SIG-M5 treated with dmso at 0.1 percent for 504 hours (cell line): ENCODE measurements at regions not wholly inside any gene's neighbourhood (a gene's known extent, or its start where the extent isn't known, plus 50 kb on each side); places are given as distances from the start of the nearest gene placed in this dataset.

Experiments used
- DNase-seq: peaks from one replicate; lab custom pipeline; 2025; ENCODE audit not compliant: unreplicated experiment; lab: John Stamatoyannopoulos, UW

DNA sequence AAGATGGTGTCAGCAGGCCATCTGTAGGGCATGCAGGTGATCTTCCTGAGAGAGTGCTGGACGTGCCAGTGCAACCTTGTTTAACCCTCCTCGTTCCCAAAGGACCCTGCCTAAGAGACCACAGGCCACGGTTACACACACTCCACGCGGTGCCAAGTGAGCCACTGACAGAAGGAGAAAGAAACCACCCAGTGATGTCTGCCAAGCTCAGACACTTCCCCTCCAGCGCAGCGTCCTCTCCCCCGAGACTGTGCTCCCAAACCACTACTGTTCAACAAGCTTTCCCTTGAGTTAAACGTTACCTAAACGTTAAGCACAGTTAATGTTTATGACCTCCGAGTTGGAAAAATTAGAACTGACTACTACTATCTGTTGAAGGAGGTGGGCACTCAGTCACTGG is 119.1 kb upstream of the NCK2 start:
- DNase-seq: no peak

DNA sequence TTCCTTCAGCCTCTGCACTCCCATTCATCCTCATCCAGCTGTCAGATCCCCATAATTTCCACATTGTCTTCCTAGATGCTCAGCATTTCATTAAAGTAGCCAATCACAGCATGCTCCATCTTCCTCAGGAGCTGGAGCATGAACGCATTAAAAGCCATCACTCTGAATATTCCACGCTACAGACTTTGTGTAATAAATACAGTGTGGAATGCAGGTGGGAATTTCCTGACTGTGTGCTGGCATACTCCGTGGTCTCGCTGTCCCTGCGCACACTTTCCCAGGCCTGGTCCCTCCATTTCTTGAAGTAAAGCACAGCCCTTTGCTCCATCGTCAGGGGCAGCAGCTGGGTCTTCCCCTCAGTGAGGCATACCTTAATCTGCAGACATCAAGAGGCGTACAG is 123.7 kb upstream of the NCK2 start:
- no peak for DNase-seq

DNA sequence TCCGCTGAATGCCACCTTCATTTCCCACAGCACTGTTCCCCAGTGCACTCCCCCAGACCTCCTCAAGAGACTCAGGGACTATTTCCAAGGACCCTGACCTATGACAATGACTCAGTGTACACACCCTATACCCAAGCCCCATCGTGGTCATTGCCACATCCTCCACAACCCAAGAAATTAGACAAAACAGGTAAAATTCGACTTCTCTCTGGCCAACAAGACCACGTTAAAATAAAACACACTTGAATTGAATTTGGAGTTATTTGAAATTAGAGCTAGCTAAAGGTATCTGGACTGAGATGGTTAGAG is 126.4 kb upstream of the NCK2 start:
- DNase-seq: no peak

DNA sequence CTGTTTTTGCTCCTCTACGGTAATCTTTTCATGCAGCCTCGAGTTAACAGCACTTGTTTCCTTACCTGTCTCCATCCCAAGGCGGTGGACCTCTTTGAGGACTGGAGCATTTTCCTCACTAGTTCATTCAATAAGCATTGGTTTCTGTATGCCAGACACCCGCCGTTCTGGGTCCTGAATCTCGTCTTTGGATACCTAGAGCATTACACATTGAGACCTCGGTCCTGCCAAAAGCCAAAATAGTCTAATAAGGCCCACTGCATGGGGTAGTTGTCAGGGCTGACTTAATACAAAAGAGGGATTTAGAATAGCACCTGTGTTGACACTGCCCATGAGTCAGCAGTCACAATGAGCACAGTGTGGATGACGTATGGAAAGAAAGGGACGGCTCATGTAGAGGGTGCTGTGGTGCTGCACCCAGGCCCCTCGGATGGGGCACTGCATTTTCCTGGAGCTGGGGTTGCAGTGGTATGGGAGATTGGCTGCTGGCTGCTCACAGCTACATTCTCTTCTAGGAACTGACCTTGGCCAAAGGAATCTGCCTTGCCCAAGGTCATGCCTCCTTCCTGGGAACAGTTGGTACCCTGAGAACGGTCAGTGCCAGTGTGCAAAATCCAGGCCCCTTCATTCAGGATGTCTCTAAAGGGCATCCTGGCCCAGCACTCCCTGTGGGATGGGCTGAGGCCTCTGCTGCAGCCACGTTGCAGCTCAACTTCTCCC is 126.9 kb upstream of the NCK2 start:
- DNase-seq: no peak

DNA sequence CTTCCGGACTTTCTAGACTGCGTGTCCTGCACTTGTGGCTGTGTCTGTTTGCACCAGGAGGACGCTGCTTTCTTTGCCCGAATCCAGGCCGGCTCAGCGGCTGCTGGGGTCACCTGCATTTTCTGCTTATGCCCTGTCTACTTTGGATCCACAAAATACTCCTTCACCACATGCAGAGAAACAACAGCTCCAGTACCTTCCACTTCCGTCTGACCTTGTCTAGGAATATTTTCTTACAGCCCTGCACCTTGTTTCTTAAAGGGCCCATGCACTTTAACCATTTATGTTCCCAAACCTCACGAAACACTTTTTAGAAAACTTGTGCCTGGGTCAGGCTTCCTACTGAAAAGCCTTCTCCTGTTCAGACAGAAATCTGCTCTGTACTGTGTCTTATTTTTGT is 129.4 kb upstream of the NCK2 start:
- no peak for DNase-seq

DNA sequence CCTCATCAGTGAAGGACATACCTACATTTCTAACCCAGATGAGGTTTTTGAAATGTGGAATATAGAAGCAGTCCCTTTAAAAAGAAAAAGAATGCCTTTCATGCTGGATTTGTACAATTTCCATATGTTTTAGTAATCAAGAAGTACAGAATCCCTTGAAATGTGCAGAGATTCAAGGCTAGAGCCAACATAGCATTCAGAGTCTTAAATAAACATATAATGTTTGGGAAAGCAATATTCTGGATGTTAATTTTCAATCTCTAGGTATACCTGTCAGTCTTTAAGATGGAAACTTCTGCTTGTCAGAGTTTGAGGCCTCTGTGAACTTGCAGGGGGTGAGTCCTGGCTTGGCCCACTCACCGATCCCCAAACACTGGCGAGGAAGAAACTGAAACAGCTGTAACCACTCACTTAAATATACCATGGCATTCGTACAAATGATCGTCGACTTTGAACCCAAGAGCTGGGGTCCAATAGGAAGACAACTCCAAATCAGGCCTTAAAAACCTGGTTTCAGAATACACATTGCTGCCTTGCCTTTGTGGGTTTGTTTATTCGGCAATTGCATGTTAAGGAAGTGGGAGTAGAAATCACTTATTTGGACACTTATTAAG is 132.8 kb upstream of the NCK2 start:
- no peak for DNase-seq

DNA sequence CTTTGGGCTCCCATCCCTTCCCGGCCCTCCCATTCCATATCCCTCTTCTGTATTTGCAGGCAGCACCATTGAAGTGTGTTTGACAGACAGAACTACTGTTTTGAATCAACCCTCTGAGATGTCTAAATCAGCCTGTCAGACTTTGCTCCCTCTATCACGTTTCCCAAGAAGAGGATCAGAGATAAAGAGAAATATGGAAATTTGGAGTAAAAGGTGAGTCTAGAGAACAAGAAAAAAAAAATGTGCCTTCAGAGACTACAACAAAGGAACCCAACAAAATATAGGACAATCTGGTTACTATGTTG is 133.4 kb upstream of the NCK2 start:
- DNase-seq: no peak

DNA sequence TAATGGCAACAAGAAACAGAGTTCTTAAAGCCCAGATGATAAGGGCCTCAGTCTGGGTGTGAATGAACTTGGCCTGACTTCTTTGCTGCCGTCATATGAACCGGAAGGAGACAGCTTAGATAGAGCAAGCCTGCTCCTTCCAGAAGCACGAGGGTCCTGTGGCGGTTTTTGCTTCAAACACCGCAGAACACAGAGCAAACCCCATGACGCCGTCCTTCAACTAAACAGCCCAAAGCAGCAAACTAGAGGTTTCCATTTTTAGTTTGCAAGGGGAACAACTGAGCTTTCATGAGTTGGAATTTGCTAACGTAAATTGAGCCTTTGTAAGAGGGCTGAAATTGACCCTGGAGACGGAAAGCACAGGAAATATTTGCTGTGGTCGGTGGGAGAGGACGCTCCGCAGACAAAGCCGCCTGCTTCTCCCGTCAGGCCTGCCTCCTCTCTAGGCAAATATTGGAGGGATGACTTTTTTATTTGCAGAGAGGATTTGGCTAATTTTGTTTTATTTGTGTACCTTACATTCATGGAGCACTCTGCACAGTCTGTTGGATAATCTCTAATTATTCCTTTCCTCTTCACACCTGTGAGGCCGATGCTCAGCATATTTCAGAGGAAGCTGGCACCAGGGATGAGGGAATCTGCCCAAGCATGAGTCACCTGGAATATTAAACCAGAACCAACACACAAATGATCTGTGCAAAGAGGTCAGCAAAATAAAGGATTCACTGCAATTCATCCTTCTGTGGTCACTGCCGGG is 134.0 kb upstream of the NCK2 start:
- no peak for DNase-seq

DNA sequence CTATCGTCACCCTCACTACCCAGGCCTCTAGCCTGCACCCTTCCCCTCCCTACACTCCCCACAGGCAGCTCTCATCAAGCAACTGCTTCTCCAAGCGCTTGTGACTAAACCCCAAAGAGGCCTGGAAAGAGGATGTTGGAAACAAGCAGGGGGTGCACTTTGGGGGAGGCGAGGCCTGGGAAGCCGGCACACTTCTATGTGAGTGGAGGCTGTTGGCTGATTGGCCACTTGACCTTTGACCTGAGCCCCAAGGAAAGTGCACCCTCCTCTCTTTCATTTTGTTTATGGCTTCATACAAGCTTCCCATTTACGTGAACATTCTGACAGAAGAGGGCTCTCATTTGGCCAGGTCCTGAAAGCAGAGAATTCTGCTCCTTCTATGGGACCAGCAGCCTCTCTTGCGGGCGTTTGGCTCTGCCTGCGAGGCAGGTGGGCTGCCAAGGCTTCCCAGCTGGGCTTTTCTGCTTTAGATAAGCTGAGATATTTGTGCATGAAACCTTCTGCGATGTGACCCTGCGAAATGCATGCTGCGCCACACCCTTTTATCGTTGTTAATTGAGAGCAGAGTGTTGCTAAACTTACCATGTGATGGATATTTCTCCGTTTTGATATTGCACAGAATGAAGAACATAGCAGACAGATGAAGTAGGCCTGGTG is 134.8 kb upstream of the NCK2 start:
- no peak for DNase-seq

DNA sequence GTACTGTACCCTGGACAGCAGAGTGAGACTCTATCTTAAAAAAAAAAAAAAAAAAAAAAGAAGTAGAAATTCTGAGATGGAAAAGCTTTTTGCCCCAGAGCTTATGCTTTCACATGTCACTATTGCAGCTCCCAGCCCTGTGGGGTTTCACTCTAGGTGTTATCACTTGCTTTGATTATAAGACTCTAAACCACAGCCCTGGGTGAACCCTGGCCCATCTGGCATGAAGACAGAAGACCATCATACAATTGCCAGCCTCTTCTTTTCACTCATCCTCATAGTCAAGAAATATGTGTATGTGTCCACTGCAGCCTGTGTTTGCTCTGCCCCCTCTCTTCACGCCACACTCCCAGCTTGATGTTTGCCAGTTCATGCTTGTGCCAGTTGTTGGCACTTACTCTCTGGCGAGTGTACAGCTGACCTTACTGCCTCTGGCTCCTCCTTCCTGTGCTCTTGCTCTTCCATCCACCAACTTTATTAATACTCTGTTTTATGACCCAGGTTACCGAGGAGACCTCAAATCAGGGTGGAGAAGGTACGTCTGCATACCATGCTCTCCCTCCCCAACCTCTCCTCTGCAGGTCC is 136.7 kb upstream of the NCK2 start:
- DNase-seq: no peak

DNA sequence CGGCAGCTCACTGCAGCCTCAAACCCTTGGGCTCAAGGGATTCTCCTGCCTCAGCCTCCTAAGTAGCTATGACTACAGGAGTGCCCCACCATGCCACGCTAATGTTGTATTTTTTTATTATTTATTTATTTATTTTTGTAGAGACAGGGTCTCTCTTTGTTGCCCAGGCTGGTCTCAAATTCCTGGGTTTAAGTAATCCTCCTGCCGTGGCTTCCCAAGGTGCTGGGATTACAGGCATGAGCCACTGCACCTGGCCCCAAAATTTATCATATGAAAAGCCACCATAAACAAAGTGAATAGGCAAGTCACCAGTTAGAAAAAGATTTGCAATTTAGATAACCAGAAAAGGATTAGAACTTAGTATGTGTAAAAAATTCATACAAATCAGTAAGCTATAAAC is 138.6 kb upstream of the NCK2 start:
- DNase-seq: no peak

DNA sequence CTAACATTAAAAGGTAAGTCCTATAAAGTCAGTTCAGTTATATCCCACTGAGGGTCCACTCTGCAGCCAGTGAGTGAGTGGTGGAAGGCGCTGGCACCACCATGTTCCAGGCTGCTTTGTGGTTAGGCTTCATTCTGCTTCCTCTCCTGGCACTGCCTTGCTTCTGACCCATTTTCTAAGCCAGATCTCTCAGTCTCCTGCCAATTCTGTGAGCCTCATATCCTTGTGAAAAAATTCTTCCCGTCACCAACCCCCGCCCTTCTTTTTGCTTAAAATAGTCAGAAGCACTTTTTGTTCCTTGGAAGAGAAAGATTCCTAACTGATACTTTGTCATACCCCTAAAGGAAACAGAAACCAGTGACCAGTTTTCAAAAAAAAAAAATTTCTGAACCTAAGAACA is 139.8 kb upstream of the NCK2 start:
- no peak for DNase-seq

DNA sequence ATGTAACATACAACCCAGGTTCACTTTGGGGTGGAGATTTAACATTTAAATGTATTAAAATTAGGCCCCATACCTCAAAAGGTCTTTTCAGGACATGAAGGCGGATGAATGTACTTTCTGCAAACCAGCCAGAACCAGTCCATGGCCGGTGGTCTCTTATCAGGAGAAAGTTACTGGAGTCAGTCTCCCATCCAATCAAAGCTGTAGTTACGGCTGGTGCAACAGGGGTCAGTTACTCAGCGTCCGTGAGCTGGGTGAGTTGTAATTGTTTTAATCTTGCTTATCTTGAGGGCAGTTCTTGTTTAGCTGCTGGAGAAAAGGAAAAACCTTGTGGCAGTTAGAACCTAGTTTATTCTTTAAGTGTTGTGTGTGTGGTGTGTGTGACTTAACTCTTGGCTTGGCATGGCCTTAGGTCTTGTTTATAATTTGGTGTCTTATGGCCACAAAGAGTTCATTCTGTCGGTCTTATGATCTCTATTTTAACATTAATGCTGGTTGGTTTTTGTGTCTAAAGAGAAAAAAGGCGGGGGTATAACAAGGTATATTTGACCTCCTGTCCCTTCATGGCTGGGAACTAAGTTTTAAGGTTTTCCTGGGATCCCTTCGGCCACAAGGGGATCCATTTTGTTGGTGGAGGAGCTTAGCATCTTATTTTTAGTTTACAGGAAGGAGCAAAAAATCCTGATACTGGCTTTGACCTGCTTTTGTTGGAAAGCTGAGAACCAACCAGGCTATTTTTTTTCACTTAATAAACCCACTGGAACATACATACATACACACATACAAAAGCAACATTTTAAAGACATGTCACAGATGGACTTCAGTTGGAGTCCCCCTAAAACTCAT is 143.5 kb upstream of the NCK2 start:
- DNase-seq: no peak

DNA sequence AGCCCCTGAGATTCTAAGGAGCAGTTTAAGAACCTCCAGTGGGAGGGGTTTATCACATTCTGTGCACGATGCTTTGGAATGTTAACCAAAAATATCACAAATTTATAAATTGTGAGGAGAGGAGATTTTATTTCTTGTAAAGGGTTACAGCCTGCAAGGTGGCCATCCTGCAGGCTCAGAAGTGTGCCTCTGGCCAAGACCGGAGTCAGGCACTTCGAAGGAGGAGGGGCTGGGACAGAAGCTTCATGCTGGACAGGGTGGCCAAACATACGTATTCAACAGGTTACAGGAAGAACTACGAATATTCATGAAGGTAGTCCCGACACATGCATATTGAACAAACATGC is 144.1 kb upstream of the NCK2 start:
- DNase-seq: no peak

DNA sequence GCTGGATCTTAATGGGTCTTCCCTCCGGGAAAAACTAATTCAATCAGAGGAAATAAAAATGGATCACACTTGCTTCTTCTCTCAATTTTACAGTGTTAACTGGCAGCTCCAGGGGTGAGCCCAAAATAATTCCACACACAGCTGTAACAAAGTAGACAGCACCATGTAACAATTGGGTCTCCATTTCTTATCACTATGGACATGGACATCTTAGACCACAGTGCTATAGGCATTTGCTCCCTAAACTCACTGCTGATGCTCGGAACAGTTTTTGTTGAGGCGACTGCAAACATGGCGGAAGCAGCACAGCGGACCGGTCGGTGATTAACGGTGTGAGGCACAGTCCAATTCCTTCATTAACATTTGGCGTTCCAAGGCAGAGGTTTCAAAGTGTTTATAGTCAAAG is 144.7 kb upstream of the NCK2 start:
- DNase-seq: no peak

DNA sequence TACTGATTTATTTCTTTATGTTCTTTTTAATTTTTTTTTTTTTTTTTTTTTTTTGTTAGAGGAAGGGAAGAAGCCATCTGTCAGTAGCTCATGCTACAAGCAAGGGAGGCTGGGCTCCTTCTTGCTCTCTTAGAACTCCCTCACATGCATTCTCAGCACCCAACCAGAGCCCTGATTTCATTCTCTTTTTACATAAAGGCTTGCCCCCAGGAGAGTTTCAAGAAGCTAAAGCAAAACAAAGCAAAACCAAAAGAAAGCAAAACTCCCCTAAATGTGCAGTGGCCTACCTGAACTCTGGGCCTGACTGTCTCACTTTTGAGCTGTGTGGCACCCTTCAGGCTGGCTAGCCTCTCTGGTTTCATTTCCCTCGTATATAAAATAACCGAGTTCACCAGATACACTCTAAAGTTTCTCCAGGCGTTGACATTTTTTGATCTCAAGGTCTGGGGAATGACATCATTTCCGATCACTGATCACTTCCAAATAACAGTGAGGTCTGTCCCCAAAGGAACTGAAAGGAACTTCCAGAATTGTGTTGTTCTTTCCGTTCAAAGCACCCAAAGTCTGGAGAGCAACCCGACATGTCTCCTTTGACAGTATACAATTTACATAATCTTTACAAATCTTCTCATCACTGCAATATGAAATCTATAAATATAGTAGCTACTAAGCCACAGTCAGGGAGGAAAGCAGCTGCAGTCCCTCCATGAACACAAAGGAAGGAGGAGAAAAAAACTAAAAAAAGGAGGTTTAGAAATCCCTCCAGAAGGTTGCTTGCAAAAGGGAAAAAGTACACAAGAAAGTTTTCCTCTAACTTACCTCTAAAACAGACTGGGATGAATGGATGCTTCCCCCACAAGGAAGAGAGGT is 145.6 kb upstream of the NCK2 start:
- no peak for DNase-seq

DNA sequence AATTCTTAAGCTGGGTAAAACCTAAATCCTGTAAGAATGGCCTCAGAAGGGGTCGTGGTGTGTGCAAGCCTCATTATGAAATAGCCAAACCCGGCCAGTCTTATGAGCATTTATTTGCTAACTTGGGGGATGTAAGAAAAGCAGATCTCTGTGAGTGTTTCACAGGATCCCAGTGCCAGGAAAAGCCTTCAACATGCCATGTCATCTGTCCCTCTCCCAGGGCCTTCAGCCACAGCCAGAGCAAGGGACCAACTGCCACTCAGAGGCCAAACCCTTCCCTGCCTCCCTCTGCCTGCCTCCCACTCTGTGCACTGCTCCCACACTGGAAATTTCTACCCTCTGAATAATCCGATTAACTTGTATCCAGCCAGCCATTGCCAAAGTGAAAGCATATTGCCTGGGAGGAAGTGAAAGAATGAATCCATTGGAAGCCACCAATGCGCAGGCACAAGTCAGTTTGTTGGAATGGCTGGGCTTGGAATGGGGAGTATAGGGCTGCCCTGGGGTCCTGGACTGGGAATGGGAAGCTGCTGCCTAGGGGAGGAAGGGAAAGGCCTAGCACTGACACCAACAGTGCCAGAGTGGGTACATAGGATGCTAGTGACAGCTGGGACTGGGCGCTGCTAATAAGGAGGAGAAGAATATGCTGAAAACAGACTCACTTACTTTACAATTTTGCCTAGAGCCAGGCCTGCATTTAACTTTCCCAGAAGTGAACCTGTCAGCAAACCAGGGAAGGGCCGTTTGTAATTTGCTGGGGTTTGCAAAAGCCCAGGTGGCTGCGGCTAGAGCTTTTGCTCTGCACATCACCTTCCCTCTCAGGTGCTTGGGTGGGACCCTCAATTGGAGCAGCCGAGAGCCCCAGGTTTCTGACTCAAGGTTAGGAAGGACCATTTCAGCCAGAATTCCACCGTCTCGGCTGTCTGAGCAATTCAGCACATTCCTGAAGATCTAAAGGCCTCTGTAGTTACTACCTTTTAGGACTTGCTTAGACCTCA is 146.6 kb upstream of the NCK2 start:
- DNase-seq: no peak

DNA sequence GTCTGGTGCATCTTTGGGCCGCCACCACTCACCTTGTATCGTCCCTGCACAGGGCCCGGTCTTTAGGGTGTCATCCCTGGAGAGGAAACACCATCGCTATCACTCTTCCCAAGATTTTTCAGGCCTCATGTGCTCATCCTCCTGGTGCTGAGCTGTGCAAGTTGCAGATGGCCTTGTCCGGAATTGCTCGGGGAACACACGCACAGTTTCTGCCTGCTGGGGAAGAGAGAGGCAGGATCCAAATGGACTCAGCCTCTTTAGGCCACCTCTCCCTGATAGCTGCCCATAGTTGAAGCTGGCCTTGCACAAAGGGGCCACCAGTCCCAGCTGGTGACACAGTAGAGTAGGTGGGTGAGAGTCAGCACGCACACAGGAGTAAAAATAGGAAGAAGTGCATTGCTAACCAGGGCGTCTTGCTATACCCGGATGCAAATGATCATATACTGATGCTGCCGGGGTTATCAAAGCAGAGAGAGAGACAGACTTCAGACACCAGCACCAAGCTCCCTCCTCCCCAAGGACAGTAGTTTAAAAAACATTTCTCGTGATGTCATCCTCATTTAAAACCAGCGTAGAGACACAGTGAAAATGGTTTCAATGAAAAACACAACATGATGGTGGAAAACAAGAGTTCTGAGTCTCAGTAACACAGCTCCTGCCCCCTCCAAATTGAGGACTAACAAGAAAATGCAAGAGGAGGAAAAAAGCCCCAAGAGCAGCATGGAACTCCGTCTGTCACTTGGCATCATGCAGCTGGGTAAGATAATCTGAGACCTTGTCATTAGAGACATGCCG is 147.5 kb upstream of the NCK2 start:
- no peak for DNase-seq
